ENCODE measurements at regions not wholly inside any gene's neighbourhood (a gene's known extent, or its start where the extent isn't known, plus 50 kb on each side); places are given as distances from the start of the nearest gene placed in this dataset.
"Not testable (repeated sequence)": the region's sequence is repeated elsewhere in the genome, so short reads cannot be mapped to it uniquely, and the experiment has no call there.

- TF ChIP-seq, protein P1, sequence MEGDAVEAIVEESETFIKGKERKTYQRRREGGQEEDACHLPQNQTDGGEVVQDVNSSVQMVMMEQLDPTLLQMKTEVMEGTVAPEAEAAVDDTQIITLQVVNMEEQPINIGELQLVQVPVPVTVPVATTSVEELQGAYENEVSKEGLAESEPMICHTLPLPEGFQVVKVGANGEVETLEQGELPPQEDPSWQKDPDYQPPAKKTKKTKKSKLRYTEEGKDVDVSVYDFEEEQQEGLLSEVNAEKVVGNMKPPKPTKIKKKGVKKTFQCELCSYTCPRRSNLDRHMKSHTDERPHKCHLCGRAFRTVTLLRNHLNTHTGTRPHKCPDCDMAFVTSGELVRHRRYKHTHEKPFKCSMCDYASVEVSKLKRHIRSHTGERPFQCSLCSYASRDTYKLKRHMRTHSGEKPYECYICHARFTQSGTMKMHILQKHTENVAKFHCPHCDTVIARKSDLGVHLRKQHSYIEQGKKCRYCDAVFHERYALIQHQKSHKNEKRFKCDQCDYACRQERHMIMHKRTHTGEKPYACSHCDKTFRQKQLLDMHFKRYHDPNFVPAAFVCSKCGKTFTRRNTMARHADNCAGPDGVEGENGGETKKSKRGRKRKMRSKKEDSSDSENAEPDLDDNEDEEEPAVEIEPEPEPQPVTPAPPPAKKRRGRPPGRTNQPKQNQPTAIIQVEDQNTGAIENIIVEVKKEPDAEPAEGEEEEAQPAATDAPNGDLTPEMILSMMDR (IDR thresholded peaks at IDR 0.05; ENCODE audit: borderline replicate concordance, extremely low read depth, low read length, poor library complexity, severe bottlenecking) = not testable (repeated sequence)
- TF ChIP-seq EZH2 (IDR thresholded peaks at IDR 0.05; ENCODE audit: borderline replicate concordance, low read depth, low read length, severe bottlenecking) = not testable (repeated sequence)
These were observed 84.4 kb upstream of the ANKRD1 start for GRCh38 chr10:91005276-91005675.
